Stimulated activated naive CD4-positive, alpha-beta T cell treated with Interleukin-2 at 50 U/mL for 16 hours (primary cell): ENCODE measurements at regions not wholly inside any gene's neighbourhood (a gene's known extent, or its start where the extent isn't known, plus 50 kb on each side); places are given as distances from the start of the nearest gene placed in this dataset.

ENCODE experiments used
- DNase-seq: peaks from one replicate; lab custom pipeline; 2025; lab: John Stamatoyannopoulos, UW

GRCh38 chr5:68479524-68479923 is 264.0 kb downstream of the PIK3R1 start:
- no peak for DNase-seq

GRCh38 chr5:68480335-68480940 is 264.9 kb downstream of the PIK3R1 start:
- DNase-seq: no peak

GRCh38 chr5:68482199-68482598 is 266.6 kb downstream of the PIK3R1 start:
- DNase-seq: no peak

DNA sequence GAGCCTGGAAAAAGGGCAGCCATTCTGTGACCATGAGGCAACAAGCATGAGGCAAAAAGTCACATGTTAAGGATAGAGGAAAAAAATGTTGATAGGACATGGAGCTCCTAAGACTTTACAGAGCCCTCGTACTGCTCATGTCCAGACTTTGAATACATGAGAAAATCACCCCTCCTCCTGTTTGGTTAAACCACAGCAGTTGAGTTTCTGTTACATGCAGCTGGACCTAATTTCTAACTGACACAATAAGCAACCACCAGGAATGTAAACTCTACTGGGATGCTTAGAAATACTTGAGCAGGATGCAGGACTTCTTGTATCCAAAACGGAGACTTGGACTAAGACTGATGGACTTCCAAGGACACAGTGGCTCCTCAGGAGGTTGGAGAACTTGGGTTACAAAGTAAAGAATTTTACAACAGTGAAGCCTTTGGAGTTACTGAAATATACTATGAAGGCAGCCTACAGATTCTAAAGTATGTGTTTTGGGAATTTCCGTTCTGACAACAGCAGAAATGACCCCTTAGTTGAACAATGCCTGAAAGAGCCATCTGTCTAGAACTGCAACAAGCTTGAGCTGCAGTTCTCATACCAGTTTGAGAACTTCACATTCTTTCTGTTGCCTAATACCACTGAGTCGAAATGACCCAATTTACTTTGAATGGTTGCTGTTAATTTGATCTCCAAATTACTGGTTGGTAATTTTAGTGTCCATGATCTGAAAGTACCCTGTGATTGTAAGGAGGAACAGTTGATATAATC is 268.9 kb downstream of the PIK3R1 start:
- DNase-seq: no peak

DNA sequence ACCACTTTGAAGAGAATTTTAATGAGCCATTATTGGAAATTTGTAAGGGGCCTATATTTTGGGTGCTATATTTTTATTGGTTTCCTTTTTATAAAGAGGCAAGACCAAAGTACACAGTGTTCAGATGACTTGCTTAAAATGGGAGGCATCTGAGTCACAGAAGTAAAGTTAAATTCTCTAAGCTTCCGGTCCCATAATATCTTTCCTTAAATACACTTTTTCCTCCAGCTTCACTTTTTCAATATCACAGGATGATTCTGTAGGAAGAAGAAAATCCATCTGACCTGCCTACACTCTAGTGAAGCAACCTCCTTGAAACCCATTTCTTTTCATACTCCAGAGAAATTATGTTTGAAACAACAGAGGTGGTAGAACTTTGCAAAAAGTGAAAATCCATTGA is 274.0 kb downstream of the PIK3R1 start:
- DNase-seq: no peak

DNA sequence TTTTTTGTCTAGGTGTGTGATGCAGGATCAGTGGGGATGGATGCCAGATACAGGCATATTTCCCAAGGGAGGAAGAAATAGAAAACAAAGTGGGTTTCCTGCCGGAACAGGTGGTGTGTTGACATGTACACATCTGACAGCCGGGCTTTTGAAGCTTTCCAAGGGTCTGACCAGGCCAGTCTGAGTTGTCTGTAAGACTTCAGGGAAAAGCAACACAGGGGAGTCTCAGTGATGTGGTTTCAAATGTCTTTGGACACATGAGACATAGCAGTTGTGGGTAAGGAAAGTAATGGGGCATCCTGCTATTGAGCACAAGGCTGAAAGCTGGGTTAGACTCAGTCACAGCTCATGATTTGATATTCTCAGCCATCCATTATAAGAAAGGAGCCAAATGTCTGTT is 274.9 kb downstream of the PIK3R1 start:
- DNase-seq: no peak

- no peak for DNase-seq
Measured at GRCh38 chr5:68494771-68495170, 279.2 kb downstream of the PIK3R1 start.

- no peak for DNase-seq
Measured at GRCh38 chr5:68499987-68500386, 284.4 kb downstream of the PIK3R1 start.

DNA sequence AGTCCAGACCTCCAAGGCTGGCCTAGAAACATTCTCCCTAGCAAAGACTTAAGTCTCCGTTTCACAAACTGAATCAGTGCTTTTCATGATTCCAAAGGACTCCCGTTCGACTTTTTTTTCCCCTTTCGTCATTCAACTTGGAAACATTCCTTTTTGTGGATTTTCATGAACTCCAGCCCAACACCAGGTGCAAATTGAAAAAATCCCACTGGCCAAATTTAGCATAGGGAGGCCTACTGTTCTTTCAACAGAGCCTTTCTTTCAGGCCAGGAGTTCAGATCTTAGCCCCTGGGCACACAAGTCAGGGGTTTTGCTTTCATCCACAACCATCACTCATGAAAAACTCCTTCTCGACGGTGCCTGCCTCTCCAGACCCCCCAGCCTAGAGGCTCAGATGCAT is 285.3 kb downstream of the PIK3R1 start:
- DNase-seq: no peak

- no peak for DNase-seq
Measured at GRCh38 chr5:68502531-68502930, 287.0 kb downstream of the PIK3R1 start.

- no peak for DNase-seq
Measured at GRCh38 chr5:68504306-68504705, 288.8 kb downstream of the PIK3R1 start.

- no peak for DNase-seq
Measured at GRCh38 chr5:68505917-68506860, 290.6 kb downstream of the PIK3R1 start.

DNA sequence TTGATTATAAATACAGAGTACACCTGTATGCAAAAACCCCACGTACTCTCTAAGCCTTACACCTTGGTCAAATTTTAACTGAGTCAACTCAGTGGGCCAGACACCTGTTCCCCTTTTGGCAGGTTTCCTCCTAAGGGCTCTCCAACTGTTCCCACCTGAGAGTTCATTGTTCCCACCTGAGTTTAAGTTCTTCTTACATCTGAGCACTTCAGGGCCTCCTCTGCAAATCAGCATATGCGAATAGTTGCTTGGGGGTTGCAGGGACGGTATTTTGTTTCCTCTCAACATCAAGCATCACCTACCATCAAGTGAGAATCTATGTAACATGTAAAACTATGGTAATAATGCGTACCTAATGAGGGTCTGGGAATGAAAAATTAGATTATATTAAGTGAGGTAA is 300.0 kb downstream of the PIK3R1 start:
- DNase-seq: no peak

GRCh38 chr5:68518286-68518685 is 302.7 kb downstream of the PIK3R1 start:
- DNase-seq: no peak

- no peak for DNase-seq
Measured at GRCh38 chr5:68519143-68519542, 303.6 kb downstream of the PIK3R1 start.

DNA sequence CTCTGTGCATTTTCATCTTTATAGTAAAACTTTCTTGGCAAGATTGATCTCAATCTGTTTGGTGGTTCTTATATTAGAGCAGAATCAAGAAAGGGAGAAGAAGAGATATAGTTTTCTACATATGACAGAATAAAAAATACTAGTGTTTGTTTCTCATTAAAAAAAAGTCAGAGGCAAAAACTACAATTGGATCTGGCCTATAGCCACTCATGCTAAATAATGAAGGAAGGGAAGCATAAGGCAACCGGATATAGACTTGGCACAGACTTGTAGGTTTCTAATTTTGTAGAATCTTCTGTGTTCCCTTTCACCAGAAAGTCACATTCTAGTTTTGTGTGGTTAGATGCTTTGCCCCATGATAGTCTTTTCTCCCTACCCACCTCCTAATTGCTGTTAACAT is 306.2 kb downstream of the PIK3R1 start:
- DNase-seq: no peak

DNA sequence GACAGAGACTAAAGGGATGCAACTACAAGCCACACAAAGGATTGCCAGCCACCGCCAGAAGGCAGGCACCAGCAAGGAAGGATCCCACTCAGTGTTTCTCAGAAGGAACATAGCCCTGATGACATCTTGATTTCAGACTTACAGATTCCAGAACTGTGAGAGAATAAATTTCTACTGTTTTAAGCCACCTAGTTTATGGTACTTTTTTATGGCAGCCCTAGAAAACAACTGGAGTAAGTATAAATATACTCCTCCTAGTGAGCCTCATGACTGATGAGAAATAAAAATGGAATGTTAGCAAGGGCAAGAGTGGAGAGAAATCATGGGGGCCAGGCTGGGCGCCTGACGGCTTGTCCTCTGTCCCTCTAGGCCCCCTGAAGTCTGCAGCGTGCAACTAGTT is 307.3 kb downstream of the PIK3R1 start:
- DNase-seq: no peak

- DNase-seq: no peak
Measured at GRCh38 chr5:68528821-68529273, 313.3 kb downstream of the PIK3R1 start.

- no peak for DNase-seq
Measured at GRCh38 chr5:68529581-68529980, 314.0 kb downstream of the PIK3R1 start.

DNA sequence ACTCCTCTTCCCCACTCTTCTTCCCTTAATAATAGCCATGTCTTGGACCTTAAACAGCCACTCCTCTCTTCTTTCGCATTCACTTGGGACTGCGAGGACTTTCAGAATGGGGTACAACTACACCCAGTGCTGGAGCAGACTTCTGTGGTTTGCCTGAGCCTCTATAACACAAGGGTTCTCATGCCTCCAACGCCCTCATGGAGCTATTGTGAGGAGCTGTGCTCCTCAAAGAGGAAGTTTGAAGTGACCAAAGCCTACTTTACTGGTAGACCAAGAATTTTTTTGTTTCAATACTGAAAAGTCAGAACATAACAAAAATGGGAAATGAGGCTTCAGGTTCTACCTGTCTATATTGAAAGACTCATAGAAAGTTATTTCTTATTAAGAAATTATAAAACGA is 316.4 kb downstream of the PIK3R1 start:
- DNase-seq: no peak

DNA sequence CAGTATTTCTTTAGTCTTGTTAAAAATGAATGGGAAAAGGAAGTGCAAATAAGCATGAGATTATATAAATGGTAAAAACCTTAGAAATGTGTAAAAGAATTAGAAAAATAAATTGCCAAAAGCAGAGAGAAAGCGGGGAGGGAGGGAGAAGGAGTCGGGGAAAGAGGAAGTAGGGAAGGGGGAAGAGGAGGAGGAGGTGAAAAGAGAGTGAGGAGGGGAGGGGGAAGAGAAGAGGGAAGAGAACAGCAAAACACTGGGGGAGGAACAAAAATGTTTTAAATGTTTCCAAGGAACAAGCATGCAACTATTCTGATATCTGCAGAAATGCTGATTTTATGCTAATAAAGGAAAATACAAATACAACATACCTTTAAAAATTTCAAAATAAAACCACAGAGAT is 317.5 kb downstream of the PIK3R1 start:
- no peak for DNase-seq

- DNase-seq: no peak
Measured at GRCh38 chr5:68533571-68534084, 318.1 kb downstream of the PIK3R1 start.
